COR-L47 (cell line): ENCODE measurements at regions not wholly inside any gene's neighbourhood (a gene's known extent, or its start where the extent isn't known, plus 50 kb on each side); places are given as distances from the start of the nearest gene placed in this dataset.
A peak's percentile ranks its signal among the peaks of the same experiment; 100 is the strongest.

Experiments
- DNase-seq: peaks from one replicate; lab custom pipeline; 2025; lab: John Stamatoyannopoulos, UW

DNA sequence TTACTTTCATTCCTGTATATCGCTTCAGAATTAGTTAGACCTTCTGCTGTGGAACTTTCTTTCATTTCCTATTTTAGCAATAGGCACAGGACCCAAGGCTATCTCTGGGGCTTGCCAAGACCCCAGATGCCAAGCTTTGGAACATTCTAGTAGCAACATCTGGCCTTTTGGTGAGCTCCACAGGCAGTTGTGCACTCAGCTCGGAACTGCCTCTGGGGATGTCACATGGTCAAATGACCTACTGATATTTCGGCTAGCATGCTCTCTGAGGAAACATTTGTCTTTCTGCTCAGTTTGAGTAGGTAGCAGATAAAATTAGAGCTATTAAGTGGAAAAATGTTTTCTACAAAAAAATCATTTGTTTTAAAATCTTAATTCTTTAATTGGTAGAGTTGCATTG is 76.6 kb upstream of the ITGA4 start:
- no peak for DNase-seq

DNA sequence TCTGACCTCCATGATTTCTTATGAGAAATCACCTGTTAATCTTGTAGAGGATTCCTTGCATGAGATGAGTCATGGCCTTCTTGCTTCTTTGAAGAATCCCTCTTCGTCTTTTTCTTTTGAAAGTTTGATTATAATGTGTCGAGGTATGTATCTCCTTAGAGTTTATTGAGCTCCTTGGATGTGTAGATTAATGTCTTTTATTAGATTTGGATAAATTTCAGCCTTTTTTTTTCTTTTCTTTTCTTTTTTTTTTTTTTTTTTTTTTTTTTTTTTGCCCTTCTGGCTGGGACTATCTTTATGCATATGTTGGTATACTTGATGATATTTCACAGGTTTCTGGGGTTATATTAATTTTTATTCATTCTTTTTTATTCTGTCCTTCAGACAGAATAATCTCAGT is 72.3 kb upstream of the ITGA4 start:
- DNase-seq: no peak

DNA sequence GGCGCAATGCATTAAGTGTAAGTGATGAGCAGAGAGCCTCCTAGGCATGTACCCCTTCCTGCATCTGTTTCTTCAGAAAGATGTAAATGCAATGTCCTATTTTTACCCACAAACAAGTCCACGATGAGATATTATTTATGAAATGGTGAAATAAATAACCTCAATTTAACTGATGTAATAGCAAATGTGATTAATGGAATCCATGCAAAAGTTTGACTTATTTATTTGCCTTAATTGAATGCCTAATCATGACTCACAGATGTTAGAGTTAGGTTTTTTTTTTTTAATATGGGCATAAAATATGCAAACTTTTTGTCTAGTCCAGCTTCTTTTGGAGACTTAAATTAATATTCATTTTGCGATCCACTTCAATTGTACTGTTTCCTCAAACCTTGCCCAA is 67.7 kb upstream of the ITGA4 start:
- DNase-seq: no peak

DNA sequence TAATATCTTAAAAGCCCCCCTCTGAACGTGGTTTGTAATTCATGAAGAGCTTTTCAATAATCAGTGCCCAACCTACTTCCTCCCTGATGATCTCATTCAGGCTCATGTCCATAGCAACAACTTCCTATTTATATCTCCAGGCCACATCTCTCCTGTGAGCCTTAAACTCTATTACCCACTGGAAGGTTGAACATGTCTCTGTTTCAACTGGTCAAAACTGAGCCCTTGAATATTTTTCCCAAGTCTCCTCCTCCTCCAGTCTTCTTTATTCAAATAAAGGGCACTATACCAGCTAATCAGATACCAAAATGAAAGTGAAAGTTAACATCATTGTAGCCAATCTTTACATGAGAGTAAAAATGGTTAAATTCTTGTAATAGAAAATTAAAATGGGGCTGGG is 63.7 kb upstream of the ITGA4 start:
- DNase-seq: peak; percentile 8

DNA sequence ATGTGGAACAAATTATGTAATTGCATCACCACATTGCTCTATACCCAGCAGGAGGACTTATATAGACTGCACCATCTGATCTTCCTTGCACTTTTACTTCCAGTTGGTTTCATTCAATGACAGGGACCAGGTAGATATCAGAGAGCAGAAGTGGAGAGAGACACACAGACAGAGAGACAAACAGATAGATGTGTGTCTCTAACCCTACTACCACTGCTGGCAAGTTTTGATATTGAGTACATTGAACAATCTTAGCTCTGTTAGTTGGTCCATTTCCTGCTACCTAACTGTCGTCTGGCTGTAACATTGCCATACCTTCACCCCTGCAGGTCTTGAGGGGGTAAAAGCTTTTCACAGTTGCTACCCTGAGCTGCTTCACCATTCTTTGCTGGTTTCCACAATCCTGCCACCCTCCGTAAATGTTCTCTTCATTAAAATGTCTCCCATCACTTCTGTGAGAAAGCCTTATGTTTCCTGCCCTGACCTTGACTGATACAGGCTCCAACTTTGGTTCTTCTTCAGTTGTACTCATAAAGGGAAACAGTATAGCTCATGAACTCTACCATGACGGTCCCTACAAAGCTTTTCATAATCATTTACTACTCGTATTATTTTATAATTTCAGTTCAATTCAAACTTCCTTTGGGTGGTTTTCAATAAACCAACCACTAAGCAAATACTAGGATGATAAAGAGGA is 62.3 kb upstream of the ITGA4 start:
- DNase-seq: no peak

- no peak for DNase-seq
Observed at GRCh38 chr2:181395851-181396250, 61.3 kb upstream of the ITGA4 start.

GRCh38 chr2:181396256-181397123 is 60.7 kb upstream of the ITGA4 start:
- no peak for DNase-seq

- DNase-seq: no peak
Observed at GRCh38 chr2:181397331-181397730, 59.9 kb upstream of the ITGA4 start.

DNA sequence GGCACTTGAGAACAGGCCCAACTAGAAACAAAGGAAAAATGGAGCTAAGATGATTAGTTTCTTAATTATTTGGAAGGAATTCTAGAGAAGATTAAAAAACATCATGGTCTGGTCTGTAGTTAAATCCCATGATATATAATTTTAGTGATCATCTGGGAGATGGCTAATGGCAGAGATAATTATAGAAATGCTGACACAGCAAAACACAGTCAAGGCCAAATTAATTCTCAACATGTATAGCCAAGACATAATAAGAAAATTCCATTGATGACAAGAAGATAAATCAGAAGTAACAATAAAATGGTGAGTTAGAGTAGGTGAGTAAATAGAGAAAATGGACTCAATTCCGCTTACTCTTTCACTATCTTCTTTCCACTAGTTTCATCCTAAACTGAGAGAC is 59.2 kb upstream of the ITGA4 start:
- DNase-seq: no peak

GRCh38 chr2:181399027-181399426 is 58.2 kb upstream of the ITGA4 start:
- DNase-seq: no peak

- DNase-seq: no peak
Observed at GRCh38 chr2:181404472-181404871, 52.7 kb upstream of the ITGA4 start.

GRCh38 chr2:181407171-181407570 is 50.0 kb upstream of the ITGA4 start:
- DNase-seq: no peak
